22Rv1 (cell line): ENCODE measurements at regions not wholly inside any gene's neighbourhood (a gene's known extent, or its start where the extent isn't known, plus 50 kb on each side); places are given as distances from the start of the nearest gene placed in this dataset.

Experiments
- ZFX ChIP-seq: fragments of 450-650 bp; IDR thresholded peaks from 2 replicates; pipeline ENCODE4 v1.6.1; 2017; ENCODE audit warnings: antibody characterized with exemption, borderline replicate concordance
- TF ChIP-seq, protein P1 (sequence below): fragments of 450-650 bp; IDR thresholded peaks from 2 replicates; pipeline ENCODE4 v1.5.1; 2017; ENCODE audit warnings: mild to moderate bottlenecking

DNA sequence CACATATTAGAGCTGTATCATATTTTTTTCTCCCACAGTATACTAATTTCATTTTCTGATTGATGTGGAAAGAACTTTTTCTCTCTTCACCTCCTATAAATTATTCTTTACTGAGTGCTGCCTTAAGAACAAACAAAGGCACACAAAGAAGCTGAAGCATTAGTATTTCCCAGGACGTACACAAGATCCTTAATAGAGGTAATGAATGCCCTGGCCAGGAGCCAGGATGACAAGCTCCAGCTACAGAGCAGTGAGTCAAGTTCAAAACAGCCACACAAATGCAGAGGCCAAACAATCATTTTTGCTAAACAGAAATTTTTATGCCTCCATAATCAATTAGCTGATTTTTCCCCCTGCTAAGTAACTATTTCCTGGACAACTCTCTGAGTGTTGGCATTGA lies 639.6 kb downstream of the EPHA7 start:
- TF ChIP-seq, protein P1, sequence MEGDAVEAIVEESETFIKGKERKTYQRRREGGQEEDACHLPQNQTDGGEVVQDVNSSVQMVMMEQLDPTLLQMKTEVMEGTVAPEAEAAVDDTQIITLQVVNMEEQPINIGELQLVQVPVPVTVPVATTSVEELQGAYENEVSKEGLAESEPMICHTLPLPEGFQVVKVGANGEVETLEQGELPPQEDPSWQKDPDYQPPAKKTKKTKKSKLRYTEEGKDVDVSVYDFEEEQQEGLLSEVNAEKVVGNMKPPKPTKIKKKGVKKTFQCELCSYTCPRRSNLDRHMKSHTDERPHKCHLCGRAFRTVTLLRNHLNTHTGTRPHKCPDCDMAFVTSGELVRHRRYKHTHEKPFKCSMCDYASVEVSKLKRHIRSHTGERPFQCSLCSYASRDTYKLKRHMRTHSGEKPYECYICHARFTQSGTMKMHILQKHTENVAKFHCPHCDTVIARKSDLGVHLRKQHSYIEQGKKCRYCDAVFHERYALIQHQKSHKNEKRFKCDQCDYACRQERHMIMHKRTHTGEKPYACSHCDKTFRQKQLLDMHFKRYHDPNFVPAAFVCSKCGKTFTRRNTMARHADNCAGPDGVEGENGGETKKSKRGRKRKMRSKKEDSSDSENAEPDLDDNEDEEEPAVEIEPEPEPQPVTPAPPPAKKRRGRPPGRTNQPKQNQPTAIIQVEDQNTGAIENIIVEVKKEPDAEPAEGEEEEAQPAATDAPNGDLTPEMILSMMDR: no peak
- TF ChIP-seq ZFX: no peak
